Activated CD4-positive, alpha-beta T cell treated with anti-CD3 and anti-CD28 coated beads, Interleukin-2, amount 50 U/mL, for 48 hours (primary cell): ENCODE measurements at regions not wholly inside any gene's neighbourhood (a gene's known extent, or its start where the extent isn't known, plus 50 kb on each side); places are given as distances from the start of the nearest gene placed in this dataset.

Source experiments
- DNase-seq, 2 experiments: peaks; one replicate each; pipeline ENCODE4 v3.0.0-alpha.2; 2020

DNA sequence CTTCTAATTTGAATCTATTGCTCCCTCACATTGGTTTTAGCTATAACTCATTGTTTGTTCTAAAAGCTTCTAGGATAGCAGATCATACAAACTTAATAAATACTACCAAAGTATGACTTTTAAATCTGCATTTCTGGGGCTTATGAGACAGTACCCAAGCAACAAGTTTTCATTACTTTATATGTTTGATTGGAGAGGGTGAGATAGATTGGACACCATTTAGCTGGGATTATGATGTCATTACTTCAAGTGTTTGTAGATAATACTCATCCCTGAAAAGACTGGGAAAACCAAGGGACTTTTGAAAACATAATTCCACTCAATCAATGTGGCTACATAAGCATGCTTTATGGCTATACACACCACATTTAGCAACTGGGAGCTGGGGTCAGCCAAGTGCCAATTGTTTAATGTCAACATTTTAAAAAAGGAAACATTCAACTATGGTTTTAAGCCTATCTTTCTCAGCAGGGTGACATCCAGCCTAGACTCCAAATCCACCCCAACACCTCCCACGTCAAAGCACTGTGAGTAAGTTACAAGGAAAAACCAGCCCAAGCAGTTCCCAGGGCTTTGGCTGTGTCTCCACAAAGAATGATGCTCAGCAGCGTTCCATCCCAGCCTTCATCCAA lies 119.9 kb downstream of the ETAA1 start:
- DNase-seq, result no peak

GRCh38 chr2:67522148-67522547 lies 125.0 kb downstream of the ETAA1 start:
- DNase-seq, result no peak

GRCh38 chr2:67524213-67524612 lies 127.1 kb downstream of the ETAA1 start:
- DNase-seq, result no peak

DNA sequence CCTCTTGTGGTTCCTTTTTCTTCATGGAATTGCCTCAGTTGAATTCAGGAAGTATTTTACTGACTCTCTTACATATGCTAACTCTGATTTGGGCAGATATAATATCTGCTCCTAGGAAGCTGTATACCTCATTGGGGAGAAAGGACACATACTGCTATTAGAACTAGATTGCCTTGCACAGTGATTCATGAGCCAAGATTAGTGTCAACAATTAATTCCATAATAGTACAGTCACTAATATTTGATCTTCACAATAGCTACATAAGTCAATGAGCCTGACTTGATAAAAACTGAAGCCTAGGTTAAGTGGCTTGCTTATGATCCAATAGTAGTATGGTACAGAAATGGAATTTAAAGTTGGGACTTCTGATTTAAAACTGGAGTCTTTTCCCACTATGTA lies 127.6 kb downstream of the ETAA1 start:
- DNase-seq, result no peak

GRCh38 chr2:67526283-67526682 lies 129.2 kb downstream of the ETAA1 start:
- no peak for DNase-seq

GRCh38 chr2:67528320-67528719 lies 131.2 kb downstream of the ETAA1 start:
- no peak for DNase-seq

DNA sequence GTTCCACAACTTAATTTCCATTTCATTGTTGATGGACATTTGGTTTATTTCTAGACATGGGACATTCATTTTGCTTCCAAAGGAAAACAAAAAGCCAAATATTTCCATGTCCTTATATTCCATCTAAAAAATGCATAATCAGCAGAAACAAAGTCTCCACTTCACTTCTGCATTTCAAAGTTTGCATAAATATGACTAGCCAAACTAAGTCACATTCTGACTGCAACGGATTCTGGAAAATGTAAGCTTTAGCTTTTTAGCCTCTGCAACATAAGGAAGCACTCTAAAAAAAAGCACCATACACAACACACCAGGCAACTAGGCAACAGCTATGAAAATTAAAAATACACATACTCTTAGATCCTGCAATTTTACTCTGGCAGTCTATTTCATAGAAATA lies 135.3 kb downstream of the ETAA1 start:
- no peak for DNase-seq

- DNase-seq, result no peak
Observed at GRCh38 chr2:67534745-67535144, 137.6 kb downstream of the ETAA1 start.

DNA sequence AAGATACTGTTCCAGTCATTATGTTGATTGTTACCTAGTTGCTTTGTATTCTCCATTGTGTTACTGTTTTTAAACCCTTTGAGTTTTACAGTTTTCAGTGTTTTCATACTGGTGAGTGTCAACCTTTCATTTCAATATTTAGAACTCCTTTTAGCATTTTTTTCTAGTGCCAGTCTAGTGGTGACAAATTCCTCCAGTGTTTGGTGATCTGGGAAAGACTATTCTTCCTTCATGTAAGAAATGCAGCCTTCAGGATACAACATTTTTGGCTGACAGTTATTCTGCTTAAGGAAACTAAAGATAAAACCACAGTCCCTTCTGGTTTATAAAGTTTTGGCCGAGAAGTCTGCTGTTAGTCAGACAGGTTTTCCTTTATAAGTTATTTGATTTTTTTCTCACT lies 143.8 kb downstream of the ETAA1 start:
- DNase-seq, result no peak

DNA sequence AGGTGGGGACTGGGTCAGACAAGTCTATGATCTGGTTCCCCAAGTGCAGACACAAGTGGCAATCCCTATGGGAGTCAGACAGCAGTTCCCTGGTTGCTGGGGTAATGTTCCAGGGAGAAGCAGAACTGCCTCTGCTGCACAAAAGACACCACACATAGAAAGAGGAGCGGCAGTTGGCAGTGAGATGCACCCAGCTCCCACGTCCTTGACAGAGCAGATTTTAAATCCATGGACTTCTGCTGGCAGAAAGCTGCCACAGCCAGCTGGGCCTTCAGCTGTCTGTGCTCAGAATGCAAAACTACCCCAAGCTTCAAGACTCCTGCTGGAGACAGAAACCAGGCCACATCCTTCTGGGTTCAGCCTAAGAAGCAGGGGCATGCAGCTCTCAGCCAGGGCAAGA lies 147.2 kb downstream of the ETAA1 start:
- DNase-seq, result no peak

- DNase-seq, result no peak
Observed at GRCh38 chr2:67548317-67549201, 151.4 kb downstream of the ETAA1 start.

- DNase-seq, result no peak
Observed at GRCh38 chr2:67559156-67559555, 162.0 kb downstream of the ETAA1 start.

DNA sequence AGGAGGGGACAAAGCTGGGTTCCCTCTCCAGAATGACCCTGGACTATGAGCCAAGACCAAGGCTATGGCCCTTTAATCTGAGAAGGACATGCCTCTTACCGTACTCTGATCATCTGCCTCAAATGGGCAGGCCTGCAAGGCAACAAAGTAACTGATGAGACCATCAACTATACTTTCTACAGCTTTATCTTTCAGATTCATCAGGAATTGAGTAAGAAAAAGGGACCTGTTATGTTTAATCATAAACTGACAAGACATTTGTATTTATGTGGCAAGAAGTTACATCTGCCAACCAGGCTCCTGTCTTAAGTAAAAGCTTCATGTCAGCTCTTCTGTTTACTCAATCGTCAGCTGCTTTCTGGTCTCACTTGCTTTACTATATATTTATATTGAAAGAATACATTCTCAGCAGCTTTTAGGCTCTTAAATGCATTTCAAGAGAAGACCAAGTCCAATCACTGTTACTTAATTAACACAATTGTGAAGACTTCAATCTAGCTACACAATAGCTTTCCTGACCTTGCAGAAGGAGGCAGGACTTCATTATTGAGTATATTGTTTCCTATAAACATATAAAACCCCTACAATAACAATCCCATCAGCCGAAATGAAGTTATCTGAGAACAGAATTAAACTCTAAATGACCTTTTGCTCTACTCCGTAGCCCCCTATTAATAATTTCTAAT lies 163.8 kb downstream of the ETAA1 start:
- DNase-seq, result no peak

- no peak for DNase-seq
Observed at GRCh38 chr2:67561457-67561965, 164.4 kb downstream of the ETAA1 start.

GRCh38 chr2:67564076-67564475 lies 166.9 kb downstream of the ETAA1 start:
- DNase-seq, result no peak

DNA sequence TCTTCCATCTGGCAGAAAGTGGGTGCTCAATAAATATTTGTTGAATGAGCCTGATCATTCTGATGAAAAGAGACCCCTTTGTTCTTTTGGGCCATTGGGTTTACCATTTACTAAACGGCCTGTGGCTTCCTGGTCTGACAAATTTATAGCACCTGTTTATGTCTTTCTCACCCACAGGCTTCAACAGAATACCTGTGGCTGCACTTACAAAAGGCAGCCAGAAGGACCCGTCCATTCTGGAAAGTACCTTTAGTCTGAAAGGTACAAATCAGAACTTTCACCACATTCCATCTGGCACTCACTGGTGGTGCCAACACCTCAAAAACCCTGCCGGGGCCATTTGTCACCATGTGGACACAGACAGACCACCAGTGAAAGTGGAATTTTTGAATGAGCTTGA lies 167.5 kb downstream of the ETAA1 start:
- DNase-seq, result no peak

GRCh38 chr2:67565262-67565661 lies 168.1 kb downstream of the ETAA1 start:
- DNase-seq, result no peak

GRCh38 chr2:67565761-67566160 lies 168.6 kb downstream of the ETAA1 start:
- DNase-seq, result no peak

GRCh38 chr2:67566285-67566684 lies 169.2 kb downstream of the ETAA1 start:
- no peak for DNase-seq

DNA sequence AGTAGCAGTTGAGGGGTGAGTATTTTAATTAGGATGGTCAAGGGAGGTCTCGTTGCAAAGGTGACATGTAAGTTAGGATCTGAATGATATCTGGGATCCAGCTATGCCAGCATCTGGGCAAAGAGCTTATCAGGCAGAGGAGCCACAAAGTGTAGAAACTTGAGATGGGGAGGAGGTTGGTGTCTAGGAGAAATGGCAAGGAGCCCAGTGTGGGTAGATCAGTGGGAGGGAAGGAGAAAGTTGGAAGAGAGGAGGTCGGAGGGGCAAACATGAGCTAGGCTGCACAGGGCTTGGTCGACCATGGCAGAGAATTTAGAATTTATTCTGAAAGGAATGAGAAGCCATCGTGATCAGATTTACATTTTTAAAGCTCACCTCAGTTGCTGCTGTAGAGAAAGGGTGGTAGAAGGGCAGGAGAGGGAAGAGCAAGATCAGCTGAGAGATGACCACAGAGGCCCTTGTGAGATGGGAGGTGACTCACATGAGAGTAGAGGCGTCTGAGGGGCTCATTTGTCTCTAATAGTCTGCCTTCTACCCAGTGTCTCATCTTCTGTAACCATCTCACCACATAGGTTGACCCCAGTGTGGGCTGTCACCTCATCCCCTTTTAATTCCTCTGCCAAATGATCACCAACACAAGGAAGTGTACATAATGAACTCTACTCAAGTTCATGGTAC lies 170.0 kb downstream of the ETAA1 start:
- DNase-seq, result no peak

GRCh38 chr2:67567886-67568285 lies 170.8 kb downstream of the ETAA1 start:
- DNase-seq, result no peak

DNA sequence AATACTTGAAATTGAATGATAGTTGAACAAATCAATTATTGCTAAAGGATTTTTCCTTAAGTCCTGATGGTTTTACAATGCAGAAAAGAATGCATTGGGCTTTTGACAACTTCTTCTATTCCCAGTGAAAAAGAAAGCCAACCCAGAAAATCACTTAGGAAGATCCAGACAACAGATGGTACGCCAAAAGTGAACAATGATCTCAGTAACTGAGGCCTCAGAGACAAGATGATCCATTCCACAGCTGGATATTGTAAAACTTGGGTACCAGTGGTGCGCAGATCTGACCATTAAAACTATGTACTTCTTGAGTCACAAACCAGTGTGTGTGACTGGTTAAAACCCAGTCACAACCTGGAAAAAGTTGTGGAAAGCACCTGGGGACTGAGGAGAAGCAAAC lies 173.5 kb downstream of the ETAA1 start:
- no peak for DNase-seq
